HG03095 (cell line): ENCODE measurements at regions not wholly inside any gene's neighbourhood (a gene's known extent, or its start where the extent isn't known, plus 50 kb on each side); places are given as distances from the start of the nearest gene placed in this dataset.
"Not testable (repeated sequence)": the region's sequence is repeated elsewhere in the genome, so short reads cannot be mapped to it uniquely, and the experiment has no call there.

Experiments used
- ATAC-seq: cut with Tn5 transposase; IDR thresholded peaks from one replicate; pipeline ENCODE4 v1.9.1; 2021; ENCODE audit warnings: moderate library complexity; ENCODE audit not compliant: unreplicated experiment

DNA sequence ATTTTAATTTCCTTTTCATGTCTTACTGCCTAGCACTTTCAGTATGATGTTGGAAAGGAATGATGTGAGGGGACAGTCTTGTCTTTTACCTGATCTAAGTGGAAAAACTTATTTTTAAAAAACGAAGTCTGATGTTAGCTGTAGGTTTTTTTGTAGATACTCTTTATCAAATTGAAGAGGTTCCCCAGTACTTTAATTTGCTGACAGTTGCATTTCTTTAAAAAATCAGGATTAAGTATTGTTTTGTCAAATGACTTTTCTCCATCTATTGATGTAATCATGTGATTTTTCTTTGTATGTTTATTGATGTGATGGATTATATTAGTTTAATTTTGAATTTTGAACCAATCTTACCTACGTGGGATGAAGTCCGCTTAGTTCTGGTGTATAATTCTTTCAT, 568.4 kb upstream of the AGA start:
- ATAC-seq, result no peak

DNA sequence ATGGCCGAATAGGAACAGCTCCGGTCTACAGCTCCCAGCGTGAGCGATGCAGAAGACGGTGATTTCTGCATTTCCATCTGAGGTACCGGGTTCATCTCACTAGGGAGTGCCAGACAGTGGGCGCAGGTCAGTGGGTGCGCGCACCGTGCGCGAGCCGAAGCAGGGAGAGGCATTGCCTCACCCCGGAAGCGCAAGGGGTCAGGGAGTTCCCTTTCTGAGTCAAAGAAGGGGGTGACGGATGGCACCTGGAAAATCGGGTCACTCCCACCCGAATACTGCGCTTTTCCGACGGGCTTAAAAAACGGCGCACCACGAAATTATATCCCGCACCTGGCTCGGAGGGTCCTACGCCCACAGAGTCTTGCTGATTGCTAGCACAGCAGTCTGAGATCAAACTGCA, 572.8 kb upstream of the AGA start:
- not testable (repeated sequence) for ATAC-seq

DNA sequence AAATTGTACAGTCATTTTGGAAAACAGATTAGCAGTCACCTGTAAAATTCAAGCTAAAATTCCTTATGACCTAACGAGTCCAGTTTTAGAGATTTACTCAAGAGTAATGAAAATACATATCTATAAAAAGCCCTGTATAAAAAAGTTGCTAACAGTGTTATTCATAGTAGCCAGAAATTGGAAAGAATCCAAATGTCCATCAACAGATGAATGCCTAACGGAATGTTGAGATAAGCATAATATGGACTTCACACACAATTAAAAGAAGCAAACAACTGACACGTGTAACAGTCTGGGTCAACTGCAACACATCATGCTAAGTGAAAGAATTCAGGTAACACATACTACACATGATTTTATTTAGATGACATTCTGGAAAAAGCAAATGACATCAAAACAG, 584.8 kb upstream of the AGA start:
- no peak for ATAC-seq

DNA sequence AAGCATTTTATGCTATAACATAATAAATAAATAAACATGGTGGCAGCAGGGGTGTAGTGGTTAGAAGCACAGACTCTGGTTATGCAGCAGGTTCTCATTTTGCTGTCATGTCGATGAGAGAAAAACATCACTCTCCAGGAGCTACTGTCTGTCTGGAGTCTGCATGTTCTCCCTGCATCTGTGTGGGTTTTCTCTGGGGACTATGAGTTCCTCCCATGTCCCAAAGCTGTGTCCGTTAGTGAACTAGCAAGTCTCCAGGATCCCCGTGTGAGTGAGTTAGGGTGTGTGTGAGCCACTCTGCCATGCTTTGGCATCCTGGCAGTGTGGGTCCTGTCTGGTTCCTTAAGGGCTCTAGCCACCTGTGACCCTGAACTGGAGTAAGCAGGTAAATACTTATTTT, 585.6 kb upstream of the AGA start:
- no peak for ATAC-seq

DNA sequence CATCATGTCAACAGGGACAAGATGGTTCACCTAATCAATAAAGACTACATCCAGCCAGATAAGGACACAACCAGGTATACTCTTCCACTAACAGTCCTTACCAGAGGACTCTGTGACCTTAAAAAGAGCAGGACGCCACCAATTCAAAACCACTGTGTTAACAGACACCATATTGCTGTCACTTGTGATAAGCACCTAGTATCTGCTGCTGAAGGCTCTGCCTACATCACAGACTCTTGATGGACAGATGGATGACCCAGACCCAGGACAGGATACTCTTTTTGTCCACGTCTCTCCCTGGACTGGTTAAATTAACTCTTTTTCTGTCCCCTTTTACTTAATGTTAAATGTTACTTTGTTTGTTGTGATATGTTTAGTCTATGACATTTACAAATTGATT, 586.2 kb upstream of the AGA start:
- ATAC-seq, result no peak

DNA sequence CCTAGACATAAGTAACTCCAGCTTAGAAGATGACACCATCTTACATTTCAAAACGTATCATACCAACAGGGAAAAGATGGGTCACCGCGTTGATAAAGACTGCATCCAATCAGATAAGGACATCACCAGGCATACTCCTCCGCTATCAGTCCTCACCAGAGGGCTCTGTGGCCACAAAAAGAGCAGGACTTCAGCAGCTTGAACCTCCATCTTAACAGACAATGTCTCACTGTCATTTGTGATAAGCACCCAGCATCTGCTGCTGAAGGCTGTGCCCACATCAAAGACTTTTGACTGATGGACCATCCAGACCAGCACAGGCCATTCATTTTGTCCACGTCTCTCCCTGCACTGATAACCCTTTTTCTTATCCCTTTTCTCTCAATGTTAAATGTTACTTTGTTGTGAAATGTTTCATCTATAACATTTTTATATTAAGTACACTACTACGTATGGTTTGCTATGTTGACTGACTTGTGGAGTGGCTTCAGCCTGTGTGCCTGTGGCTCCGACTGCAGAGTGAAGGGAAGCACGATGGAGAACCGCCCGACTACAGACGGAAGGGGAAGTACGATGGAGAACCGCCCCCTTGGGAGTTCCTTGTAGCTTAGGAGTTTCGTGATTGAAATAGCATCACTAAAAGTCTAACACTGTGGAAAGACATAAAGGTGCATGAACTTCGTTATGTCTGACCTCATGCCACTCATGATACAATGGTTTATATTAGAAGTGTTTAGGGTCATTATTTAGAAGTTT, 595.4 kb upstream of the AGA start:
- no peak for ATAC-seq

DNA sequence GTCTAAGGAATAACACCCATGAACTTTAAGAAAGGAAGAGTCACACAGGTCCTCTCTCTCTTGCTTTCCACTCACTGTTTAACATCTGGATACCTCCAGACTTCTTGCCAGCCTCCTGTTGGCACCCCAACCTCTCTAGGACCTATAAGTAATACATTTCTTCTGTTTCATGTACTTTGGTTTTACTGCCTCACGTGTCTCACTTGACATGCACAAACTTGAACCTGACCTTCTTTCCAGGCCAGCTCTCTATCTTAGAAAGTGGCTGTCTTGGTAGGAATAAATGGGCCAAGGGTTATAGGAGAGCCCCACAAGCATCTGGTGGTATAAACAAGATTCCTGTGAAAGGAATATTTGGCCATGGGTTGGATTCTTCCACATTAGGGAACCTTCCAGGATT, 614.8 kb upstream of the AGA start:
- ATAC-seq, result no peak

DNA sequence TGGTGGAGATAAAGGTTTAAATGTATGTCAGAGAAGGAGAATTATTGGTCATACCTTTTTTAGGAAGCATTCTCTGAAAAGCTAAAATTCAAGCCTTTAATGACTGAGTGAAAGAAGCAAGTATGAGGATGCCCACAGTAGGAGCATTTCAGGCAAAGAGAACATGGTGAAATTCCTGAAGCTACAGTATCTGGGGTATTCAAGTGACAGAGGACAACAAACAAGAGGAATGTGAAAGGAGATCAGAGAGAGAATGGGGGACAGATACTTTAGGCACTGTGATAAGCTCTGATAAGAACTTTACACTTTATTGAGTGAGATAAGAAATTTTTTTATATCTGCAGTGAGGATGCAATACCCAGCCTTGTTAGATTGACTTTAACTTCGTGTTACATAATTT, 621.3 kb upstream of the AGA start:
- ATAC-seq, result no peak

DNA sequence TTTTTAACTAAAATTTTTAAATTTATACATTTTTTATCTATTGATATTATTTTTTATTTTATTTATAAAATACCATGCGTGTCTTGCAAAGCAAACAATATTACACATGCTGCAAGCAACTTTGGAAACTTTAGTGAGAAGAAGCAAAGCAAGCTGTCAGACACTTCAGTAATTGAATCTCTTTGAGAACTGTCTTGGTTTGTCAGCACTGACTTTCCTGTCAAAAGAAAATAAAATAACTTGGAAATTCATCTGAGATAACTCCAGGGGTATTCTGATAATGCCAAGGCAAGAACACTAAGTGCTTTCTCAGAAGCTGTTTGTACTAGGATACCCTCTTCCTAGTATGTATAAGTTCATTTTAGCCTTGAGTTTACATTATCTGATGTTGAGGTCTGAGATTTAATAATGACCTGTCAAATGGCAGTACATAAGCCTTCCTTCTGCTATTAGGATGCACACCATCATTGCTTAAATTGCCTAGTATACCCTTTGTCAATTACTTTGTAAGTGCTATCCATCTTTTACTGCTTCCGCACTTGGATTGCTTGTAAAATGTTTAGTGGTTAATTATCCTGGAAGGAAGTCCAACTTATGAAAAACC, 624.2 kb upstream of the AGA start:
- ATAC-seq, result no peak

DNA sequence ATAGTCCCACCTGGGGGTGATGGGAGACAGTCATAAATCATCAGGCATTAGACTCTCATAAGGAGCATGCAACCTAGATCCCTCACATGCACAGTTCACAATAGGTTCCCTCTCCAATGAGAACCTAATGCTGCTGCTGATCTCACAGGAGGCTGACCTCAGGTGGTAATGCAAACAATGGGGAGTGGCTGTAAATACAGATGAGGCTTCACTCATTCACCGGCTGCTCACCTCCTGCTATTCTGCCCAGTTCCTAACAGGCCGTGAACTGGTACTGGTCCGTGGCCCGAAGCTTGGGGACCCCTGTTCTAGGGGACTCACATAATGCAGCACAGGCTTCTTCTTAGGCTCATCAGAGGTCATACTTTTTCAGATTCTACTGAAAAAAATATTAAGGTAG, 625.9 kb upstream of the AGA start:
- no peak for ATAC-seq

DNA sequence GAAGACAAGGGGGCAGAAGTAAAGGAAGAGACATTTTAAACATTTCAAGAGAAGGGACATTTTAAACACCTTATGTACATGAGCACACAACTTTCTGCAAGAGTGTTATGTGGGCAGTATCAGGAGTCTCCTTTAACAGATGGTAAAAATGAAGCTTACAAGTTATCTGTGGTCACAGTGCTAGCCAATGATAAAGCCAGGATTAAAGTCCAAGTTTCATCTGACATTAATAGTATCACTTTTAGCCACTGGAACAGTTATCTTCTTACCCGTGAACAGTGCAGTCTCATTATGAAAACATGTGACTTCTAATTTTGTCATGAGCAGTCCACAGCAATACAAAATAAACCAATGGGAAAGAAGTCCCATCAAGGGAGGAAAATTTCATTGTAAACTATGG, 627.9 kb upstream of the AGA start:
- no peak for ATAC-seq

DNA sequence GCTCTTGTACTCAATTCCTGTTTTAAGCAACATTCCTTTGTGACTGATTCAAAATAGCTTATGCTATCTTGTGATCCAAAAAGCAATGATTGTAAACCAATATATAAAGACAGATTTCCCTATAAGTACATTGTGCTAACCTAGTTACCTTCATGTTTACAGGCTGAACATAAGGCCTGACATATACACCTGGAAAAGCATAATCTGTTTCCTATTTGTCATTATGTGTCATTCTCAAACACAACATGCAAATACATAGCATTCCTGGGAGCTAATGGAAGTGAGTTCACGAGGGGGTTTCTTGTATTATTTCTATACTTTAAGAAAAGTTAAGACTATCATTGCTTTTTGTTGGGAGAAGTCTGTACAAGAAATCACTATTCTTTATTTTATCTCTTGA, 638.1 kb upstream of the AGA start:
- no peak for ATAC-seq

DNA sequence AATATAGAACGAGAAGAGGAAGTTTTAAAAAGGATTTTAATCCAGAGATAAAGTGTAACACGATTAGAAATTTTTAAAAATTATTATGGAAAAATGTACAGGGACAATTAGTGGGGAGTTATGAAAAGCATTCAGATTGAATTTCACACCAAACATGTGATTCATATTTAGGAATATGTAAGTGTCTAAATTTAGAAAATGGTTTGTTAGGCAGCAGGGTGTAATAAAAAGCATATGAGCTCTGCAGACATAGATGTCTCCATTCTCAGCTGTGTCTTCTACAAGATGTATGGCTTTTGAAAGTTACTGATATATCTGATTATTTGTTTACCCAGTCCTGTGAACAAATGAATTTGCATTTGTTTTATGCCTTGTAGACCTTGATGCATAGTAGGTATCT, 638.9 kb upstream of the AGA start:
- ATAC-seq, result no peak

DNA sequence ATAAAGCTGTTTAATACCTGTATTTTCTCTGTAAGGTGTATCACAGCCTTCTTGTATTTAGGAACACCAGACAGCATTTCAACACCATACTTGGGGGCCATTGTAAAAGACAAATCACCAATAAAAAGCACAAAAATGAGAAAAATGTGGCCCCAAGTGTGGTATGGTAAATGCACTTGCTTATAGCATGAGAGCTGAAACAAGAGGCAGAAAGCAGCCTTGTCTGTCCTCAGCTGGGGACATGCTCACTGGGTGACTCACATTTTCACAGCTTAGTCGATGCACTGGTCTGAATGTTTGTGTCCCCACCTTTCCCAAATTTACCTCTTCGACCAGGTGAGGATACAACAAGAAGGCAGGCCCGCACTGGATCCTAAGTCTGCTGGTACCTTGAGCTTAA, 639.7 kb upstream of the AGA start:
- no peak for ATAC-seq

DNA sequence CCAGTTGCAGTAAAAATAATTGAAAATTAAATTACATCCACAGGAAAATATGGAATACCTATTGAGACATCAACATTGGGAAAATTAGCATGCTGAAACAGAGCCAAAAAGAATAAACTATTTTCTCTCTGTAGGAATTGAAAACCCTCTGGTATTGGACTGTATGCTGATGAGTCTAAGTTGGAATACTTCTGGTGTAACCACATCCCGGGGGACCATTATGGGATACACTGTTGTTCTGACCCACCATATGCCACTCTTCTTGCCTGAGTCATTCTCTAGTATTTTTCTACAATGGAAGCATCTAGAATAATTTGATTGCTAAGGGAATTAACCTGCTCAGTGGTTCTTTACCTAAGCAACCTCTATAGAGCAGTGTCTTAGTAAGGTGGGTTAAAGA, 640.7 kb upstream of the AGA start:
- ATAC-seq, result no peak

DNA sequence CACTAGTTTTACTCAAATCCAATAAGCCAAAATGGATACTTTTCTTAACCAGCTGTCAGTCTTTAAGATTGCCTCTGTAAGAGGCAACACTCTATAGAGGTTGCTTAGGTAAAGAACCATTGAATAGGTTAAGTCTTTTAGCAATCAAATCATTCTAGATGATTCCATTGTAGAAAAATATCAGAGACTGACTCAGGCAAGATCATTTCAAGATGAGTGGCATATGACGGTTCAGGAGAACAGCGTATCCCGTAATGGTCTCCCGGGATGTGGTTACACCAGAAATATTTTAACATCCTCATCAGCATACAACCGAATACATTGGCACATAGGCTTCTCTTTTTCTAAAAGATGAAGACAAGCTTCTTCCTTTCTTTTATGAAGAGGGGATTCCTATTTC, 641.7 kb upstream of the AGA start:
- ATAC-seq, result no peak

DNA sequence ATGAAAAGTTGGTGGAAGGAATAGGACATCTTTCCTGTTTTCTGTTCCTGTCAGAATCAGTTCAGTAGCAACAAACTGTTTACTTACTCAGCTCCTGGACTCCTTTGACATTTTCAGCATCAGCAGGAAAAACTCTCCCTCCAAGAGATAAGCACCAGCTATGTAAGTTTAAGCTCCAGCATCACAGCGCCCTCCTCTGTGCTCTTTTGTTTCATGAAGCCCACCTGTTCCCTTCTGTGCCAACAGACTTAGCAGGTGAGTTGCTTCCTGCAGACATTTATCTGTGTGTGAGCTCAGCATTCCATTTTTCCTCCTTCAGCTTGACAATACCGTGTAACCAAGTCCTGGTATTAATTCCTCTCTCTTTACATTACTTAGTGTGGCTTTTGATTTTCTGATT, 644.1 kb upstream of the AGA start:
- no peak for ATAC-seq

DNA sequence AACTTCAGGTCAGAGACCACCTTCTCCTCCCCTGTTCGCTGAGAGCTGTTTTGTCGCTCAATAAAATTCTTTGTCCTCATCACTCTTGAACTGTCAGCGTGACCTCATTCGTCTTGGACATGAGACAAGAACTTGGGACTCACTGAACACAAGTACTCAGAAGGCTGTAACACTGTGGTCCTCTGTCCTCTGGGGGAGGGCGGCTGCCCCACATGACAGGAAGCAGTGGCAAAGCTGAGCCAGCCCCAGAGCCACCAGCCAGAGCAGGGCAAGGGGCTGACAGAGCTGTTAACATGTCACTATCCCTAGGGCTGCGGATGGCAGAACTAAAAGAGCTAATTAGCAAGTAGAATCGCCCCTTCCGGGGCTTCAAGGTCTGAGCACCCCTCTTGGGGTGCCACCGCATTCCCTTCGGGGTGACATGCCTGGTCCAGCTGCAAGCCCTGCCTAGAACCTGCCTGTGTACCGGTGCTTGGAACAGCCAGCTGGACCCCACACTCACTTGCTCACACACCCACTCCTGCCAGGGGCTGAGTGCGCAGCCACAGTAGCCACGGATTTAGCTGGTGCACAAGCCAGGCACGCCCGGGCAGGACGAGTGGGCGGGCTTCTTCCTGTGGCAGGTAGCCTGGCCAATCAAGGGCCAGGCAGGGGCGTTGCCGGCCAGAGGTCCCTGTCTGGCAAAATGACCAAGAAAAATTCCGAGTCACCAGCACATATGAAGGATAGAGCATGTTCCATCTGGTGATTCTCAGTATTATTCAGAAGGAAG, 648.6 kb upstream of the AGA start:
- ATAC-seq, result no peak

DNA sequence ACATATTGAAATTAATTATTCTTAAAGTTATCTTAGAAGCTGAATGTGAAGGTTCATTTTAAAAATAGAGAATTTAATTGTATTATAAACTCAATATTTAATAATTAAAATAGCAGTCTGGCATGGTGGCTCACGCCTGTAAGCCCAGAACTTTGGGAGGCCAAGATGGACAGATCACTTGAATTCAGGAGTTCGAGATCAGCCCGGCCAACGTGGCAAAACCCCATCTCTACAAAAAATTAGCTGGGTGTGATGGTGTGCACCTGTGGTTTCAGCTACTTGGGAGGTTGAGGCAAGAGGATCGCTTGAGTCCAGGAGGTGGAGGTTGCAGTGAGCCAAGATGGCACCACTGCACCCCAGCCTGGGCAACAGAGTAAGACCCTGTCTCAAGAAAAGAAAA, 659.9 kb upstream of the AGA start:
- ATAC-seq, result no peak

DNA sequence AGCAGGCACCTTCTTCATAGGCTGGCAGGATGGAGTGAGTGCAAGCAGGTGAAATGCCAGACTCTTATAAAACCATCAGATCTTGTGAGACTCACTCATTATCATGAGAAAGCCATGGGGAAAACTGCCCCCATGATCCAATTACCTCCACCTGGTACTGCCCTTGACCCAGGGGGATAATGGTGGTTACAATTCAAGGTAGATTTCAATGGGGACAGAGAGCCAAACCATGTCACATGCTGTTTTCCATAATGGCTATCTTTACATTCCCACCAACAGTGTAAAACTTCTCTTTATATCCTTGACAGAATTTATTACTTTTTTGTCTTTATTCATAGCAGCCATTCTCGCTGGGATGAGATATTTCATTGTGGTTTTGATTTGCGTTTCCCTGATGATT, 663.0 kb upstream of the AGA start:
- ATAC-seq, result no peak

DNA sequence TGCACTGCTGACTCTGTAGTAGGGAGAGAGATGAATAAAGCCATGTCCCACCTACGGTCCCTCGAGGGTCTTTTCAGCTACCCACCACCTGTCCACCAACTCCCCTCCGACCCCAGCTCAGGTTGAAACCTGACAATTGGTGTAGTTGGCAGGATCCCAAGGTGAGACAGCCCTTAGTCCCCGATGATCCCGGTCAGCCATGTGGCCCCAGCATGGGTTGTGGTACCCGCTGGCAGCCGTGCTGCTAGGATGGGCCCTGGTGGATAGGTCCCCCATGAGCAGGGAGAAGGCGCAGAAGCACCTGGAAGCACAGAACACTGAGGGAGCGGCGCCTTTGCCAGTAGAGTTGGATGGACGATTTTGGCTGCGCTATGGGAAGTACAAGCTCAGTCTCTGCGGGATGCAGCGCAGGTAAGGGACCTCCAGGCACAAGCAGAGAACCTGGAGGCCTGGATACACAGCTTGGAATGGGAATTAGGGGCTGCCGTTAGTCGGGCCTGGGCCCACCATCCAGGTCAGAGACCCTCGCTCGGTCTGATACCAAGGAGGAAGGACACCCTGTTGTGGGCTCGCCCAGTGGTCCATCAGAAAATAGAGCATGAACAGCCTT, 694.6 kb upstream of the AGA start:
- ATAC-seq, result no peak
